NCI-H526 treated with DMSO at 0.1 percent for 48 hours (cell line): ENCODE measurements at regions not wholly inside any gene's neighbourhood (a gene's known extent, or its start where the extent isn't known, plus 50 kb on each side); places are given as distances from the start of the nearest gene placed in this dataset.

Experiments
- DNase-seq: peaks from one replicate; lab custom pipeline; 2025; lab: John Stamatoyannopoulos, UW

DNA sequence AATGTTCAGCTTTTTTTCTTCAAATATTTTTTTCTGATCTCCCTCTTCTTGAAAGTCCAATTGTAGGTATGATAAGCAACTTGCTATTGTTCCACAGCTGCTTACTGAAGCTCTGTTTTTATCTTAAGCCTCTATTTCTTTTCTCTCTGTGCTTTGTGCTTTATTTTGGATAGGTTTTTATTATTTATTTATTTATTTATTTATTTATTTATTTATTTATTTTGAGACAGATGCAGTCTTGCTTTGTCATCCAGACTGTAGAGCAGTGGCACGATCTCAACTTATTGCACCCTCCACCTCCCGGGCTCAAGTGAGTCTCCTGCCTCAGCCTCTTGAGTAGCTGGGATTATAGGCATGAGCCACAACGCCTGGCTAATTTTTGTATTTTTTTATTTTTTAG is 199.4 kb downstream of the KLF12 start:
- DNase-seq = no peak

DNA sequence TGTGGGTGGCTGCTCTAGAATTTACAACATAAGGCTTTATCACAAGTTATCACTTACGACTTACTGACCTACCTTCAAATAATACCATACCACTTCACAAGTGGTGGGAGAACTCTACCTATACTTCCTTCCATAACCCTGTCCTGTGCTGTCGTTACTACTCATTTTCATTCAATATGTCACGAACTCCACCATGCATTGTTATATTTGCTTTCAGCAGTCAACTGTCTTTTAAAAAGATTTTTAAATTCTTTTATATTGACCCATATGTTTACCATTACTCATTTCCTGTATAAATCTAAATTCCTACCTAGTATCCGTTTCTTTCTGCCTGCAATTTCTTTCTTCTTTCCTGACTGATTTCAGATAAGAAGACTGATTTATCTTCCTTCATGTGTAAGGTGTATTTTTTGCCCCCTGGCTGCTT is 200.0 kb downstream of the KLF12 start:
- no peak for DNase-seq

DNA sequence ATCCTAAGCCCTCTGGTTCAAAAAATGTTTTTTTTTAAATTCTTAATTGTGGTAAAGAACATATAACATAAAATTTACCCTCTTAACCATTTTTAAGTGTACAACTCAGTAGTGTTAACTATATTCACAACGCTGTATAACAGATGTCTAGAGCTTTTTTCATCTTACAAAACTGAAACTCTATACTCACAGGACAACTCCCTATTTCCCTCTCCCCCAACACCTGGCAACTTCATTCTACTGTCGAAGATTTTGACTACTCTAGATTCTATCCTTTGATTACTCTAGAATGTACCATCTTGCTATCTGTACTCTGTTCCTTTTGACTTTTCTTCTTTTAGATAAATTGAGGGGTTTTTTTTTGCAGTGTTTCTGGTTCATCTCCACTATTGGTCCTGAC is 200.4 kb downstream of the KLF12 start:
- no peak for DNase-seq

DNA sequence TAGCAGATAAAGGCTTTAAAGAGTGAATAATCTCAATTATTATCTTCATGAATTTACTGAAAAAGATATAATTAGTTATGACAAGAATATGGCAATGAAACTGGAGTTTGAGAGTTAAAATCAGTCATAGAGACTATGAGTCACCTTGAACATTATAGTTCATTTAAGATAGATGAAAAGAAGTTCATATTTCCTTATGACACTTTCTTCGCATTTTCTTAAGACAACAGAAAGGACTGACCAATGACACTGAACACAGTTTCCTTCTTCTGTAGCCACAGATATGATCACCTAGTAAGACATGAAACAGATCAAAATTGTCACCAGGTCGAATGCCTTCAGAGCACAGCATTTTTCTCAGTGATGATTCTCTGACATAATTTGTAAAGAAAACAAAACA is 202.1 kb downstream of the KLF12 start:
- no peak for DNase-seq

DNA sequence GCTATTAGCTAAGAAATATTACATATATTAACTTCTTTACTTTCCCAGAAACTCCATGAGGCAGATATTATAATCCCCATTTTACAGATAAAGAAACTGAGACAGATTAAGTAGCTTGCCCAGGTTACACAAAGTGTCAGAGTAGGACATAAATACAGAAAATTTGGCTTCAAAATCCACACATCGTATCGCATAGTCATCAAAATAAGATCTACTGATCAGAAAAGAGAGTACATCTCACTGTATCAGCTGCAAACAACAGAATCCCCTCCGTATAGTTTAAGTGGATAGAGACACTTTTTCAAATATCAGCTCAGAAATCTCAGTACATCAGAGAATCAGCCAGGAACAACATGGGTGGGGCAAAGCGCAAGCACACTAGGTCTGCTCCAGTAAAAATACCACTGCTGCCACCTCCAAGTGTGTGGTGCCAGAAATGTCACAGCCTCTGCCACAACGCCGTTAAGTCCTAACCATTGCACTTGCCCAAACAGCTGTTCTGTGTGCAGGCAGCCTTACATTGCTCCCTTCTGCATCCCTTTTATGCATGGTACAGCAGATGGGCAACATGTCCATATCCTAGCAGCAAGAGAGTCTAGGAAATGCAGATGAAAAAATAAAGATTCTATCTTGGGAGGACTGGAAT is 204.8 kb downstream of the KLF12 start:
- DNase-seq = no peak

DNA sequence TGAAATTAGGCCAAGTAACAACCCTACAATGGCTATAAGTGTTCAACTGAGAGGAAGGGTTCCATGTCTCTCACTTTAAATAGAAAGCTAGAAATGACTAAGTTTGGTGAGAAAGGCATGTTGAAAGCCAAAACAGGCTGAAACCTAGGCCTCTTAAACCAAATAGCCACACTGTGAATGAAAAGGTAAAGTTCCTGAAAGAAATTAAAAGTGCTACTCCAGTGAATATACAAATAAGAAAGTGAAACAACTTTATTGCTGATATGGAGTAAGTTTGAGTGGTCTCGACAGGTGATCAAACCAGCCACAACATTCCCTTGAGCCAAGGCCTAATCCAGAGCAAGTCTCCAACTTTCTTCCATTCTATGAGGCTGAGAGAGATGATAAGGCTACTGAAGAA is 209.6 kb downstream of the KLF12 start:
- DNase-seq = no peak

DNA sequence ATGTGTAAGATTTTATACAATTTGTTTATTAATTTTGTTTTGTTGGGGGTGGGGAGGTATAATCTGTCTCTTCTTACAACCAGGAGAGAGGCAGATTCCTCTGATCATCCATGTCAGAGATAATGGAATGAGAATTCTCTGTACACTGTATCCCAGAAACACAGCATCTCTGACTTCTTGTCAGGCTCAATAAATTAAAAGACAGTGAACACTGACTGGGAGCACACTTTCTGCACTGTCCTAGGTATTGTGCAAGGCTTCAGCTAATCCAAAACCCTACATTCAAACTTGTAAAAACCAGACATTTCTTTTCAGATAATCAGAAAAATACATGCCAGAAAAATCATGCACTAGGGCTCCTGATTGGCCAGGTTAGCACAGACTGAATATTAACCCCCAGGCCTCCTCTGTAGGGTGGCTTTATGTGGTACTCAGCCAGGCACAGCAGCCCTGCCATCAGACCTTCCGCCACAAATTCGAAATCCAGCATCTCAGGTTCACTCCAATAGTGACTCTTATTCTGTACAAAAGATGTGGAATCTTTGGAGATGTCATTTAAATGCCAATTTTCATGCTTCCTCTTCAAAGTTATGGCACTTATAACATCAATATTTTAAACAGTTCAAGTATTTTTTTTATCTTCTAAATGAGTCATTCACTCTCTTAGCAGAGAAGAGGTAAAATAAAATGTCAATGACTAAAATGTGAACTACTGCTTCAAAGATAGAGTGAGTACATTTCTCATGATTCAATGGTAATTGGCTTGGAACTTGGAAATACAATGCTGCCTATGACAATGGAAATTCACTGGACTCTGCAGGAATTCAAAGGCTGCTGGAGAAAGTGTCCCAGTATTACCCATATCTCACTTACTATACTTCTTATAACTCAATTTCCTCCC is 211.5 kb downstream of the KLF12 start:
- DNase-seq = no peak

DNA sequence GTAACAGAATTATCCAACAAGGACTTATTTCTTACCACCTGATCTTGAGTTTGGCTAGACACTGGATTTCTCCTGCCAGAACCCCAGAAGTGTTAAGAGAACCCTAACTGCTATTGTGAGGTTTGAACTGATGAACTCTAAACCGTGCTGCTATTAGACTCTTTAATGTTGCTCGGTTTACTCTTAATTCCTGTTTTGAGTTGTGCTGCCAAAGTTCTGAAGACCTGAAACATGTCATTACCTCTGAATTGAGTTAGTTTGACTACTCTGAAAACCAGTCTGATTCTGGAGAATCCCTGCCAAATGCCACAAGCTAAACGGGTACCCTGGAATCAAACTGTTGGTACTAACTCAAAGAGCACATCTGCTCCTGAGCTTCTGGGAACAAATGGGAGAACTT is 215.5 kb downstream of the KLF12 start:
- no peak for DNase-seq

DNA sequence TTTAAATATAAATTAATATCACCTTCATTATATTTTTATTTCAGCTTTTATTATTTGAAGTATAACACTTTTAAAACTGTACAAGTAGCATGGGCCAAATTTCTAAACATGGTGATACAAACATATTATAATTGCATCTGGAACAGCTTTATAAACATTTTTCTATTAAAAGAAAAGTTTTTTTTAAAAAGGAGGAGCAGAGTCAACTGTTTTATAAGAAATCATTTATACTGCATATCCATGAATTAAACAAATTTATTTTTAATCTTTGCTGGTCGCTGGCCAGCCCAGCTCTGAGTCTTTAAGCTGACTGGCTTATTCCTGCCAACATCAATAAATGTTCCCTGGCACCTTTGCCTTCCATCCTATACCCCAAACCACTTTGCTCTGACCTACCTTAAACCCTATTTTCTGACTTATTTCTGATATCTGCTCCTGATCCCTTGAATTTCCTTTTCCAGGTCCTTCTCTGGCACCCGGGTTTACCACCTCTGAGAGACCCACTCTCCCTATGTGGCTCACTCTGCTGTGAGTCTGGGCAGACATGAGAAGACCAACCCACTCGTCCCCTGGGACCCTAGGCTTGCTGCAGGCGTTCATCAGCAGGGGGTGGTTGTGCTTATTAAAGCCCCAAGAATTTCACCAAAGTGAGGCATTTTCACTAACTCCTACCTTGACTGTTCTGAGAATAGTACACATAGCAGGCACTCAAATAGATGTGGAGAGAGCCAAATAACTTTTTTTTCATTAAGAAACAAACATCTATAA is 220.3 kb downstream of the KLF12 start:
- no peak for DNase-seq

DNA sequence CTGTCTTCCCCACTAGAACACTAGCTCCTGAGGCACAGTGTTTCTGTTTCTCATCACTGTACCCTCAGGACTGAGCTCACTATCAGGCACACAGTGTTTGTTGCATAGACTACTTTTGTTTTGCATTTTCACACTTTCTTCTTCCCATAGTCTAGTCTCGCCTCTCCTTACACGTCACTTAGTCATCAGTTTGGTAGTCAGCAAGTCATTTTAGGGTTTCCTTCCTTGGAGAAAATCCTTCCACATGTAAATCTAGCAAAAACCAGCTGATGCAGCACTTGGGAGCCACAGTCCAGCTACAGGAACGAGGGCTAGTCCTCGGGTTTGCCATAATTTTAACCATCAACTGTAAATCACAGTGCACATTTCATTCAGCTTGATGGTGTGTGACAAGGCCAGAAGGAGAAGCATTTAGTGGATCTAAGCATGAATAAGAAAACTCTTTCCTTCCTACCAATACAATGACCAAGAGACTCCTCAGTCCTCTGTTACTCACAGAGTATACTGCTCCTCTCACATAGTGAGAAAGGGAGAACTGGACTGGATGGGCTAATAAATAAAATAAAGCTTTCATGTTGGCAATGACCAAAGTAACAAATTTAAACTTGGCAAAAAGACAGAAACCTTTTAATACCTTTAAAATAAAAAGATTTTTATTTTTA is 221.0 kb downstream of the KLF12 start:
- DNase-seq = no peak

DNA sequence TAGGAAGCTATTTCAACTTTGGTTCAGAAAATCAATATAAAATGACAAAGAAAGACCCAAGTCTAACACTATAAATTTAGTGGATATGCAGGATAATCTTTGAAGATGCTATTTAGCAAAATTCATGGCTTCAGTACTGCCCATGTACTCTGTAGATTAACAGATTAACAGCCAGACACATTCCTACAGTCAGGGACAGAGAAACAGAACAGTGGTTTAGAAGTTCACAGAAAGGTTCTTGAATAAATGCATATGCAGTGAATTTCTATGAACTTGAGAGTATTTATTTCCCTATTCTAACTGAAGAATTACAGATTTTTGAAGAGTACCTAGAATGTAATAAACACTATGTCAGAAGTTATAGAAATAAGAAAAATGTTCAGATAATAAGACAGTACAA is 222.8 kb downstream of the KLF12 start:
- no peak for DNase-seq

DNA sequence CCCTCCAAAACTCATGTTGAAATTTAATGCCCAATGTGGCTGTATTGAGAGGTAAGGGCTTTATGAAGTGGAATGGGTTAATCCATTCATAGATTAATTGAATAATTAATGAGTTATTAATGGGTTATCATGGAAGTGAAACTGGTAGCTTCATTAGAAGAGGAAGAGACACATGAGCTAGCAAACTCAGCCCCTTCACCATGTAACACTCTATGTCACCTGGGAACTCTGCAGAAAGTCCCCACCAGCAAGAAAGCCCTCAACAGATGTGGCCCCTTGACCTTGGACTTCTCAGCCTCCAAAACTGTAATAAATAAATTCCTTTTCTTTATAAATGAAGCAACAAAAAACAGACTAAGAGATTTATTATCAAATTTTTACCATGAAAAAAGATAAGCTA is 223.5 kb downstream of the KLF12 start:
- no peak for DNase-seq

DNA sequence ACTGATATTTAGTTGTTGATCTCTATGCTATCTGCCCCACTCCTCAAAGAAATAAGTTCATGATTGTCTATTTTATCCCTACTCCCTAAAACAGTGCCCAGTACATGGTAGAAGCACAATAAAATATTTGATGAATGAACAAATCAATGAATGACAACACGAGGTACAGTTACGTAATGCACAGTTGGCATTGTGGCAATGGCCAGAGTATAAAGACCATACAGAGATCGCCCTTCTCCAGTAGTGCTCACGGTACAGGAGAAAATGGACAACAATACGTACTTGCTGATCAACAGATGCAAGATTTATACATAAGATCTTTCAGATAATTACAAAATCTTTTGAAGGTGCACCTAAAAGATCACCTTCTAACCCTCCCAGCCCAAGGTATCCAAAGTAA is 225.4 kb downstream of the KLF12 start:
- DNase-seq = no peak

DNA sequence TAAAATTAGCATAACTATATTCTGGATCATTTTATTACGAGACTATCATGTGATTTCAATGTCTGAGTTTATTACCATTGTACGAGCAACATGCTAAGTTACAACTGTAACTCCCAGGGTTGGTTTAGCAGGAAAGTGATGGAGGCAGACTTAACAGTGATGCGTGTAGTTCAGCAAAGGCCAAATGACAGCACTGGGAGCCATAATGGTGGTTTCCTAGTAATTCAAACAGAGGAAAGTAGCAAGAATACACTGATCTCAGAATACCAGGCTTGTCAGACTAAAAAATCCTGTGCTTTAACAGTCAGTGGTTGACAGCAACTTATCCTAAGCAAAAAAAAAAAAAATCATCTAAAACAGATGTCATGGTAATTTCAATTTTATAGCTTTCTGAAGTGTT is 229.6 kb downstream of the KLF12 start:
- no peak for DNase-seq

DNA sequence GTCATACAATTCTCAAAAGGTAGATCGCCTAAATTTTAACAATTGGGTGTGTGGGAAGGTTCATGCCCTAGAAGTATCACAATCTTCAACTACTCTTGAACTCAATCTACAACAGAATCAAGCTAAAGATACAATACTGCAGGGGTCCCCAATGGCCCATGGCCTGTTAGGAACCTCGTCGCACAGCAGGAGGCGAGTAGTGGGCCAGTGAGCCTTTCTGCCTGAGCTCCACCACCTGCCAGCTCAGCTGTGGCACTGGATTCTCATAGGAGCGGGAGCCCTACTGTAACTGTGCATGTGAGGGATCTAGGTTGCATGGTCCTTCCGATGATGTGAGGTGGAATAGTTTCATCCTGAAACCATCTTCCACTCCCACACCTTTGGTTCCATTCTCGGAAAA is 230.6 kb downstream of the KLF12 start:
- no peak for DNase-seq

DNA sequence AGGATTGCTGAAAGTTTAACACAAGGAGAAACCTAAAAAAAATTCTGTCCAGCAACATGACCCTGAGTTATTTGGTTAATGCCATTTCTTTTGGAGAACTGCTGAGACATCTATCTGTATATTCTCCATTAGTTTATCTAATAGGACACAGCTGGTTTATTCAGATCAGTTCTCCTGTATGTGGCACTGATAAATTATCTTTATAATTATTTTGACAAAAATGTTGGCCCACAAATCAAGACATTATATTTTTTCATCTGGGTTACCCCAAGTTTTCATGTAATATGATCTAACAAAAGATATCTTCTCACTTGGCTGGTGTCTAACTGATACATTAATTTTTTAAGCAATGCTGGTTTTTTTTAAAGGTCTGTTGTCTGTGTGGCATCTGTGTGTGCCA is 231.4 kb downstream of the KLF12 start:
- DNase-seq = no peak

DNA sequence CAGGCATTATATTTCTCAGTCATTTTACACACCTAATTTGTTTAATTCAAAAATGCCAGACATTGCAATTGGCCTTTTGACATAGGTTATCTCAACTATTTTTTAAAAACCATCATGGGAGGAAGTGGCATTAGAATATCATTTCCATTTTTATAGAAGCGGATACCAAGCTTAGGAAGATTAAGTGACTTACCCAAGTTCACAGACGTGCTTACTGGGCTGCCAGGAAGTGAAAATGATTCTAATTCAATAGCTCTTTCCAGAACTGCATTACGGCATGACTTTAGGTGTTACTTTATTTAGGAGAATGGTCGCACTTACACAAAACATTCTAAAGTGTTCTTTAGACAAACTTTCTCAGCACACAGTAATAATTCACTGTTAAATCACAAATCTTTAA is 231.9 kb downstream of the KLF12 start:
- DNase-seq = no peak

DNA sequence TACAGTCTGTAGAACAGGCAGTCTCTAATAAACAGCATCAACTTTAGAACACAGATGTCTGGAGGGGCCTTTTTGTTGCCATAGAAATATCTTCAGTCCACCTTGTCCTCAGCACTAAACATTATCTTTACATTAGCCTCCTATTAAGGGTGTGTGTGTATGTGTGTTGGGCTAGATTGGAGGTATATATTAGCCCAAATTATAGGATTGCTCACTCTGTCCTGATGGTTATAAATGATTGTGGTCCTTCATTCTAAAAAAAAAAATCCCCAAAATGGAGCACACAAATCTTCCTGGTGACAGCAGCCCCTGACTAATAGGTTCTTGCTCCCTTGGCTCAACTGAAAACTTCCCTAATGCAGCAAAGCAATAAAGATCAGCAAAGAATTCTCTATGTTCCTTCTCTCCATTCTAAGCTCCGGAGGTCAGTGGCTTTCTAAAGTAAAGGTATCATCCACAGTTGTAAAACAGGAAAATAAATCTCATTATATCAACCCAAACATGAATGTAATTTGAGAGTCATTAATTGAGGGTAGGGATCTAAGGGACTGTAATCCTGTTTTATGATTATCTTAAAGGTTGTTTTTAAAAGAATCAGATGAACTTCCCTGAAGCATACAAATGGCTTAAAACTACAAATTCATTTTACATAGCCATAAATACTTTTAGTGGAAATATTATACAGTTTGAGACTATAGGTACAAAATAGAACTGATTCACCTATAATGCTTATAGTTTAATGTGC is 232.7 kb downstream of the KLF12 start:
- no peak for DNase-seq

DNA sequence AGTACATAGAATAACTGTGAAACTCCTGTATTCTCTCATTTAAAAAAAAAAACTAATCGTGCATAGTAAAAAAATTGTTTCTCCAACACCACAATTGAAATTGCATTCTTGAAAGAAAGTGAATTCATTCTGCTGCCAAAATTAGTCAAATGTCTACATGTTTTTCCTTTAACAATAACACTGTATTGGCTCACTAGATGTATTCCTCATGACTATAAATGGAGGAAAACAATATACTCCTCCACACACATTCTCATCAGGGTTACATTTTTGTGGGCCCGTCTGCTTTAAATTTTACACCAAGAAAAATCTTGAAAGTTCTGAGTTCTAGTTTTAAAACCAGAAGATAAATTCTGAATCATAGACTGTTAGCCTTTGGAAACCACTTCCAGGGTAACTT is 233.6 kb downstream of the KLF12 start:
- no peak for DNase-seq

DNA sequence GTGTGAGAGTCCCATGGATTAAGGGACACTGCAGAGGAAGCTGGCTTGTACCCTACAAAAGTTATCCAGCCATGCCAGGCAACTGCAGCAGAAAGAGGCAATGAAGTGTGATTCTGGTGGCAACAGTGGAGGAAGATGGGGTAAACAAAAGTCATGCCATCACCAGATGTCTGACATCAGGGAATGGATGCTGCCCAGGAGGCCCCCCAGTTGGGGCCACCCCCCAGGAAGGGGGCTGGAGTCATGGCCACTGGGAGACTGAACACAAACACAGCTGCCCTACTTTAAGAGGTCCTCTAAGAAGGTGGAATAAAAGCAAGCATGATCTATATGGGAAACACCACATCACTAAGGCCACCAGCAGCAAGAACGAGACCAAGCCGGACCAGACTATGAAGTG is 235.3 kb downstream of the KLF12 start:
- no peak for DNase-seq

DNA sequence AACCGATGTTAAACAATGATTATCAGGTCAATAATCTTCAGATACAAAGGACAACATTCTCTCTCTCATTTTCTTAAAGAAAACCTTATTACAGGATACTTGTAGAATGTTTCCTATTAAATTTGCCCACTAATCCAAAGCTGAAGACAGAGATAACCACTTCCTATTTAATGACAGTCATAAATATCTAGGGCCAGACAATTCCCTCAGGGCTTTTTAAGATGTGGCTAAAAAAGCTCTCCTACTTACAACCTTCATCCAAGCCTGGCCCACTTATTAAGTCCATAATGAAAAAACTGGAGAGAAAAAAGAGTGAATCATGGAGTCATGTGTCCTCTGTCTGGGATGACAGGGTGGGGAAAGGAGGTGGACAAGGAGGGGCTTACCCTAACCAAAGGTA is 235.9 kb downstream of the KLF12 start:
- DNase-seq = no peak
